Pancreas (tissue), 10 donors: ENCODE measurements at regions not wholly inside any gene's neighbourhood (a gene's known extent, or its start where the extent isn't known, plus 50 kb on each side); places are given as distances from the start of the nearest gene placed in this dataset.

Experiments
- ATAC-seq, 4 donors: fragments of 200-7000 bp; cut with Tn5 transposase; one replicate each; pipeline versions ENCODE4 v1.8.0 to v1.9.1; 2020; ENCODE audit warnings: mild to moderate bottlenecking in 4 of 4, moderate library complexity in 4 of 4
- DNase-seq, 6 donors: peaks; one replicate each; pipeline ENCODE4 v3.0.0-alpha.2; 2020
- FAIRE-seq: peaks from 2 replicates; lab custom pipeline; 2012; peaks lifted over from hg19 to GRCh38; lab: Jason Lieb, UNC
- H3K27ac ChIP-seq, 4 donors: fragments of 200-600 bp; sonication (generic); 1 replicate in 3 of 4; 2 replicates in 1 of 4; pipeline versions ENCODE4 v1.5.0 to v1.8.0; 2020
- H3K27me3 ChIP-seq, 4 donors: fragments of 200-600 bp; one replicate each; pipeline ENCODE4 v1.8.0; 2021
- H3K36me3 ChIP-seq, 3 donors: fragments of 200-600 bp; sonication (generic) in 1 of 3; one replicate each; pipeline versions ENCODE4 v1.5.0 to v1.8.0; 2020 to 2021
- H3K4me1 ChIP-seq, 3 donors: fragments of 200-600 bp; one replicate each; pipeline ENCODE4 v1.8.0; 2021
- H3K4me3 ChIP-seq, 4 donors: fragments of 200-600 bp; sonication (generic) in 2 of 4; one replicate each; pipeline versions ENCODE4 v1.5.0 to v1.8.0; 2020 to 2021
- H3K9me3 ChIP-seq, 4 donors: fragments of 200-600 bp; one replicate each; pipeline ENCODE4 v1.8.0; 2021
- WGBS, 2 donors: extraction: QIAGEN DNeasy Blood & Tissue Kit; methylation state at CpG; one replicate each; pipeline ENCODE4 v1.1.7; 2013; 5-methylcytosine and 5-hydroxymethylcytosine counted together
- intact Hi-C, 3 donors: fragments of 100-400 bp; cut with DNase I; formaldehyde crosslinking; loops; one replicate each; pipeline versions ENCODE4 v1.11.1 to v1.14.2; 2022
- TF ChIP-seq, protein P1 (sequence below), 4 donors: fragments of 200-600 bp; sonication (generic) in 3 of 4; IDR thresholded peaks; one replicate each; pipeline versions ENCODE4 v1.5.0 to v1.8.0; 2021; ENCODE audit warnings: antibody characterized with exemption in 4 of 4
- donor health status: healthy with polysubstance abuse.
- donor health status: DM: no; HTN: no; CAD: no; lungs with moderate emphysema.
- donor health status: DM: no; HTN: no; CAD: no.
- donor health status: control.
- donor health status: control.
- donor health status: Bipolar disorder and iron deficiency.
- donor health status: DM: yes; HTN: yes; CAD: no.
- donor health status: DM: no; HTN: no; CAD: no.
- donor health status: DM: no; HTN: no; CAD: no.
- donor health status: DM: yes; HTN: yes; CAD: no.

DNA sequence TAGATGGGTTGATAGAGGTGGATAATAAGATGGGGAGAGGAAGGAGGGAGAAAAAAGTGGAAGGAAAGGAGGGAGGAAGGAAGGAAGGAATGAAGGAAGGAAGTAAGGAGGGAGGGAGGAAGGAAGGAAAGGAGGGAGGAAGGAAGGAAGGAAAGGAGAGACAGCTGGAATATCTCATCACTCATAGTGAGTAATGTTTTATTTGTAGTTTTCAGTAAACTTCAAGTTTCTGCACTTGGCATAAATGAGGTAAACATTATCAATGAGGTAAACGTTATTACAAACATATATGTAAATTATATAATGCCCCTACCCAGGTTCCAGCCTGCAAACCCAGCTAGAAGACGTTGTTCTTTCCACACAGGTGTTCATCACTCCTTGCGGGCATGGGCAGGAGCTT is 89.8 kb upstream of the XYLT1 start:
- H3K9me3 ChIP-seq = no peaks in the 10 kb centered on the region
- no peaks in the 10 kb centered on the region for H3K36me3 ChIP-seq
- H3K4me1 ChIP-seq = no peaks in the 10 kb centered on the region
- TF ChIP-seq, protein P1, sequence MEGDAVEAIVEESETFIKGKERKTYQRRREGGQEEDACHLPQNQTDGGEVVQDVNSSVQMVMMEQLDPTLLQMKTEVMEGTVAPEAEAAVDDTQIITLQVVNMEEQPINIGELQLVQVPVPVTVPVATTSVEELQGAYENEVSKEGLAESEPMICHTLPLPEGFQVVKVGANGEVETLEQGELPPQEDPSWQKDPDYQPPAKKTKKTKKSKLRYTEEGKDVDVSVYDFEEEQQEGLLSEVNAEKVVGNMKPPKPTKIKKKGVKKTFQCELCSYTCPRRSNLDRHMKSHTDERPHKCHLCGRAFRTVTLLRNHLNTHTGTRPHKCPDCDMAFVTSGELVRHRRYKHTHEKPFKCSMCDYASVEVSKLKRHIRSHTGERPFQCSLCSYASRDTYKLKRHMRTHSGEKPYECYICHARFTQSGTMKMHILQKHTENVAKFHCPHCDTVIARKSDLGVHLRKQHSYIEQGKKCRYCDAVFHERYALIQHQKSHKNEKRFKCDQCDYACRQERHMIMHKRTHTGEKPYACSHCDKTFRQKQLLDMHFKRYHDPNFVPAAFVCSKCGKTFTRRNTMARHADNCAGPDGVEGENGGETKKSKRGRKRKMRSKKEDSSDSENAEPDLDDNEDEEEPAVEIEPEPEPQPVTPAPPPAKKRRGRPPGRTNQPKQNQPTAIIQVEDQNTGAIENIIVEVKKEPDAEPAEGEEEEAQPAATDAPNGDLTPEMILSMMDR (IDR thresholded peaks at IDR 0.05) = no peak
- ATAC-seq (no peak), DNase-seq (no peak), FAIRE-seq (no peak)
- intact Hi-C loops = no loop called here
- WGBS, 2 donors = 34 to 40% methylated on average over 3 of the region's 3 CpGs
- H3K27me3 ChIP-seq = peaks cover 0 to 3% (median 0%) of the 10 kb centered on the region in 4 donors
- no peak overlapping the region for H3K27ac ChIP-seq
- no peak overlapping the region for H3K4me3 ChIP-seq

DNA sequence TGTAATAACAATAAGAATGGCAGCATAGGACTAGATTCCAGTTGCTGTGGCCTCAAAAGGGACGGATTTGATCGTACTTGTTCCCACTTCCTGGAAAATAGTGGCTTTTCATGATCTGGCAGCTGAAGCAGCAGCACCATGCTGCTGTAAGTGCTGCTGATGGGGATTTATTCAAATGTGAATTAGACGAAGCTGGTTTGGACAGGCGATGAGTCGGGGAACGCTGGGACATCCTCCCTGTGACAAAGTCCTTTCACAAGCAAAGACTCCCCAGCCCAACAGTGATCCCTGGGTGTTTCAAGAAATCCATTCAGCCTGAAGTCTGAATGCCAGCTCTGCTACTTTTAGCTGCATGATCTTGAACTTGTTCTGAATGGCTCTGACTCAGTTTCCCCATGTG is 88.6 kb upstream of the XYLT1 start:
- H3K27ac ChIP-seq = no peak overlapping the region
- intact Hi-C loops = no loop called here
- H3K27me3 ChIP-seq = peaks cover 0 to 3% (median 0%) of the 10 kb centered on the region in 4 donors
- H3K36me3 ChIP-seq = no peaks in the 10 kb centered on the region
- no peaks in the 10 kb centered on the region for H3K9me3 ChIP-seq
- FAIRE-seq (no peak), DNase-seq (no peak), ATAC-seq (no peak)
- H3K4me1 ChIP-seq = no peaks in the 10 kb centered on the region
- no peak overlapping the region for H3K4me3 ChIP-seq
- 58 to 71% methylated on average over 6 of the region's 6 CpGs for WGBS, 2 donors
- TF ChIP-seq, protein P1 (IDR thresholded peaks at IDR 0.05) = no peak

DNA sequence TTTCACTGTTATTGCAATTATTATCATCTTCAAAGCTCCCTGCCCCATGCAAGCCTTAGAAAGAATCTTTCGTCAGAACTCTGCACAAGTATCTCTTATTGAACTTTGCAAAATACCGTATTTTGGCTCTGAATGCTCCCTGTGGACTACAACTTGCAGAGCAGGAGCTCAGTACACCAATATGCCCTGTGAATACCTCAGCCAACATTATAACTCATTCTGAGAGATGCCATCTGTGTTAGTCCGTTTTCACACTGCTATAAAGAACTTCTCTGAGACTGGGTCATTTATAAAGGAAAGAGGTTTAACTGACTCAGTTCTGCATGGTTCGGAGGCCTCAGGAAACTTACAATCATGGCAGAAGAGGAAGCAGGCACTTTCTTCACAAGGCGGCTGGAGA is 87.2 kb upstream of the XYLT1 start:
- DNase-seq (no peak), ATAC-seq (no peak), FAIRE-seq (no peak)
- H3K4me1 ChIP-seq = no peaks in the 10 kb centered on the region
- H3K9me3 ChIP-seq = no peaks in the 10 kb centered on the region
- WGBS, 2 donors = 38 to 57% methylated on average over 5 of the region's 5 CpGs
- intact Hi-C loops = no loop called here
- no peaks in the 10 kb centered on the region for H3K36me3 ChIP-seq
- TF ChIP-seq, protein P1 (IDR thresholded peaks at IDR 0.05) = no peak
- peaks cover 0 to 3% (median 0%) of the 10 kb centered on the region in 4 donors for H3K27me3 ChIP-seq
- no peak overlapping the region for H3K4me3 ChIP-seq
- no peak overlapping the region for H3K27ac ChIP-seq

DNA sequence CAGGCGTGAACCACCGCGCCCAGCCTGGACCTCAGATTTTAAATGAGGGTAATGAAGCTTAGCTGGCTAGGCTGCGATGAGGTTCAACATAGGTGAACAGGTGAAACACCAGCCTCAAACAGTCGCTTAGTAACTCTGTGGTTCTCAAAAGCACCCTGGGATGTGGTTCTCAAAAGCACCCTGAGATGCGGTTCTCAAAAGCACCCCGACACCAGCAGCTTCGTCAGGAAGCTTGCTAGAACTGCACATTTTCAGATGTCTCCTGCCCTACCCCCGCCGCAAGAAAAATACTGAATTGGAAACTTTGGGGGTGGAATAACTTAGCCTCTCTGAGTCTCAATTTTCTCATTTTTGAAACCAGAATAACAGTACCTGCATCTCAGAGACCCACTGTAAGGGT is 86.7 kb upstream of the XYLT1 start:
- Histone ChIP-seq H3K36me3 (no peaks in the 10 kb centered on the region), H3K27me3 (peaks cover 0 to 3% (median 0%) of the 10 kb centered on the region in 4 donors), H3K9me3 (no peaks in the 10 kb centered on the region), H3K4me1 (no peaks in the 10 kb centered on the region), H3K4me3 (no peak overlapping the region), H3K27ac (no peak overlapping the region)
- intact Hi-C loops = no loop called here
- DNase-seq = no peak
- 71 to 85% methylated on average over 10 of the region's 10 CpGs for WGBS, 2 donors
- no peak for ATAC-seq
- TF ChIP-seq, protein P1 (IDR thresholded peaks at IDR 0.05) = no peak
- FAIRE-seq = no peak

DNA sequence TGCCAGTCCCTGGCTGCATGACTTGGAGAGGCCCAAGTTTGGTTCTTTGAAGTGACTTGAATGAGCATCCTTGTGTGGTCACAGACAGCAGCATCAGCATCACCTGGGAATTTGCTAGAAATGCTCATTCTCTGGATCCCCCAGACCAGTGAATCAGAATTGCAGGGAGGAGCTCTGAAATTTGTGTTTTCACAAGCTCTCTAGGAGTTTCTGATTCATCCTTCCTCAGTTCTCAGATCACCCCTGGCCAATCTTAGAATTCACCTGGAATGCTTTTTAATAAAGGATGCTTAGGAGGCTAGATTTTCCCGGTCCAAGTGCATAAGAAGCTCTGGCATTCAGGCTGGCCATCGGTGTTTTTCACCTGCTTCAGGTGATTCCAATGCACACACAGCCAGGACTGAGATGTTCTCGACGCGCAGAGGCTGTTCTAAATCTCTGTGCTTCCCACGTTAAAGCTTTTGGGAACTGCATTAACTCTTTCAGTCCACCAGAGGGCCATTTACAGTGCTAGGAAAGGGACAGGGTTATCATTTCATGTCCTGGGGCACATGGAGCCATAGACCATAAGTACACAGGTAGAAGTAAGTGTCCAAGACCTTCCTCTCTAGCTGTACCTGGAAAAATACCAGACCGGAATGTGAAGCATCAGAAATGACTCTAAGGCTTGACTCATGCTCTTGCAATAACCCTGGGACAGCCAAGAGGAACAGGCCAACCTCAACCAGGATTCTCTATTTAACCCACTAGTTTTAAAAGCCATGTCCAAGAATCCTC is 85.7 kb upstream of the XYLT1 start:
- H3K27ac ChIP-seq = no peak overlapping the region
- ATAC-seq (peak in 2 of 4 donors; percentile 25 to 59), FAIRE-seq (no peak), DNase-seq (no peak)
- intact Hi-C loops = no loop called here
- H3K27me3 ChIP-seq = peaks cover 0 to 3% (median 0%) of the 10 kb centered on the region in 4 donors
- H3K9me3 ChIP-seq = no peaks in the 10 kb centered on the region
- no peaks in the 10 kb centered on the region for H3K36me3 ChIP-seq
- H3K4me3 ChIP-seq = no peak overlapping the region
- WGBS, 2 donors = 10 to 20% methylated on average over 7 of the region's 7 CpGs
- TF ChIP-seq, protein P1 (IDR thresholded peaks at IDR 0.05) = peak in 3 of 4 donors; percentile 20 to 27 (median 20)
- no peaks in the 10 kb centered on the region for H3K4me1 ChIP-seq
